ENCODE measurements at regions not wholly inside any gene's neighbourhood (a gene's known extent, or its start where the extent isn't known, plus 50 kb on each side); places are given as distances from the start of the nearest gene placed in this dataset.

- TF ChIP-seq PRDM2 (tag by site-specific recombination; IDR thresholded peaks at IDR 0.05; ENCODE audit: borderline replicate concordance) (no peak), ZNF701 (tag by site-specific recombination; IDR thresholded peaks at IDR 0.05) (no peak), ZNF747 (tag by site-specific recombination; IDR thresholded peaks at IDR 0.05) (no peak), OVOL3 (tag by site-specific recombination; IDR thresholded peaks at IDR 0.05) (peak; percentile 30; the same call in 1 of the 2 replicates), ZEB2 (tag by site-specific recombination; IDR thresholded peaks at IDR 0.05) (no peak), HOXC10 (CRISPR knock-in tag; IDR thresholded peaks at IDR 0.05) (no peak), TRIM28 (IDR thresholded peaks at IDR 0.05; ENCODE audit: borderline replicate concordance, low read length) (0 out of 2 replicates have a peak, but pooled peaks have one; percentile 3), ZNF624 (tag by site-specific recombination; IDR thresholded peaks at IDR 0.05) (no peak), OSR2 (tag by site-specific recombination; IDR thresholded peaks at IDR 0.05) (0 out of 2 replicates have a peak, but pooled peaks have one; percentile 63), ZNF239 (tag by site-specific recombination; IDR thresholded peaks at IDR 0.05) (no peak), ZNF221 (tag by site-specific recombination; IDR thresholded peaks at IDR 0.05; ENCODE audit: borderline replicate concordance) (no peak), PRDM6 (tag by site-specific recombination; IDR thresholded peaks at IDR 0.05) (peak; percentile 76; the same call in 1 of the 2 replicates), ZNF121 (tag by site-specific recombination; IDR thresholded peaks at IDR 0.05) (no peak), KLF16 (tag by site-specific recombination; IDR thresholded peaks at IDR 0.05) (0 out of 2 replicates have a peak, but pooled peaks have one; percentile 23), ZNF155 (tag by site-specific recombination; IDR thresholded peaks at IDR 0.05) (no peak), ZFP37 (tag by site-specific recombination; IDR thresholded peaks at IDR 0.05) (no peak), ZNF16 (tag by site-specific recombination; IDR thresholded peaks at IDR 0.05; ENCODE audit: low read depth) (no peak), ZBTB48 (tag by site-specific recombination; IDR thresholded peaks at IDR 0.05) (no peak), ZNF580 (tag by site-specific recombination; IDR thresholded peaks at IDR 0.05) (0 out of 2 replicates have a peak, but pooled peaks have one; percentile 26), ZNF510 (tag by site-specific recombination; IDR thresholded peaks at IDR 0.05; ENCODE audit: insufficient replicate concordance) (no peak), ZSCAN30 (tag by site-specific recombination; IDR thresholded peaks at IDR 0.05) (no peak), ZNF692 (tag by site-specific recombination; IDR thresholded peaks at IDR 0.05) (no peak), ZNF558 (tag by site-specific recombination; IDR thresholded peaks at IDR 0.05) (no peak)
These were observed 61.1 kb upstream of the NUDT4 start (continued) for GRCh38 chr12:93316623-93316971.

Data from HEK293 (cell line).